C4-2B (cell line): ENCODE measurements at regions not wholly inside any gene's neighbourhood (a gene's known extent, or its start where the extent isn't known, plus 50 kb on each side); places are given as distances from the start of the nearest gene placed in this dataset.

Experiments used
- CTCF ChIP-seq: fragments of 450-650 bp; conservative IDR thresholded peaks from 2 replicates; pipeline ENCODE4 v1.5.1; 2017; ENCODE audit warnings: mild to moderate bottlenecking
- ZFX ChIP-seq: fragments of 450-650 bp; IDR thresholded peaks from 2 replicates; pipeline ENCODE4 v1.6.1; 2017

- no peak for TF ChIP-seq CTCF
- TF ChIP-seq ZFX: no peak
Measured at GRCh38 chr12:89789862-89790261, 81.2 kb upstream of the ATP2B1 start.
